Endothelial cell (in vitro differentiated cells): ENCODE measurements at regions not wholly inside any gene's neighbourhood (a gene's known extent, or its start where the extent isn't known, plus 50 kb on each side); places are given as distances from the start of the nearest gene placed in this dataset.

ENCODE experiments used
- DNase-seq: peaks from one replicate; pipeline ENCODE4 v3.0.0; 2021; ENCODE audit warnings: low spot score
- H3K27ac Mint-ChIP-seq: one replicate; pipeline ENCODE4 v1.8.0; 2021; ENCODE audit warnings: mixed read lengths, inconsistent platforms; ENCODE audit not compliant: unreplicated experiment
- H3K27me3 Mint-ChIP-seq: one replicate; pipeline ENCODE4 v1.8.0; 2021; ENCODE audit warnings: mild to moderate bottlenecking, moderate library complexity, mixed read lengths, inconsistent platforms; ENCODE audit not compliant: unreplicated experiment
- H3K36me3 Mint-ChIP-seq: one replicate; pipeline ENCODE4 v1.8.0; 2021; ENCODE audit warnings: mild to moderate bottlenecking, low read depth, mixed read lengths, inconsistent platforms; ENCODE audit not compliant: unreplicated experiment
- H3K4me1 Mint-ChIP-seq: one replicate; pipeline ENCODE4 v1.8.0; 2021; ENCODE audit warnings: mild to moderate bottlenecking, mixed read lengths, inconsistent platforms; ENCODE audit not compliant: unreplicated experiment
- H3K4me3 Mint-ChIP-seq: one replicate; pipeline ENCODE4 v1.8.0; 2021; ENCODE audit warnings: mild to moderate bottlenecking, mixed read lengths, inconsistent platforms; ENCODE audit not compliant: unreplicated experiment
- H3K9me3 Mint-ChIP-seq: one replicate; pipeline ENCODE4 v1.8.0; 2021; ENCODE audit warnings: mixed read lengths, inconsistent platforms; ENCODE audit not compliant: unreplicated experiment
- CTCF ChIP-seq: fragments of 200-600 bp; sonication (generic); IDR thresholded peaks from one replicate; pipeline ENCODE4 v1.5.0; 2021; ENCODE audit warnings: antibody characterized with exemption; ENCODE audit not compliant: unreplicated experiment

GRCh38 chr4:23038626-23039491 is 346.1 kb downstream of the GBA3 start:
- Mint-ChIP-seq H3K4me1 (no peaks in the 10 kb centered on the region), H3K27me3 (no peaks in the 10 kb centered on the region), H3K27ac (no peak overlapping the region), H3K36me3 (no peaks in the 10 kb centered on the region), H3K9me3 (no peaks in the 10 kb centered on the region), H3K4me3 (no peak overlapping the region)
- DNase-seq = no peak
- no peak for TF ChIP-seq CTCF

- H3K4me1 Mint-ChIP-seq = no peaks in the 10 kb centered on the region
- no peak overlapping the region for H3K4me3 Mint-ChIP-seq
- H3K9me3 Mint-ChIP-seq = no peaks in the 10 kb centered on the region
- H3K27me3 Mint-ChIP-seq = no peaks in the 10 kb centered on the region
- TF ChIP-seq CTCF = no peak
- no peak for DNase-seq
- H3K27ac Mint-ChIP-seq = no peak overlapping the region
- no peaks in the 10 kb centered on the region for H3K36me3 Mint-ChIP-seq
These were observed 344.3 kb downstream of the GBA3 start for GRCh38 chr4:23036921-23037495.

- Mint-ChIP-seq H3K4me3 (no peak overlapping the region), H3K9me3 (no peaks in the 10 kb centered on the region), H3K27ac (no peak overlapping the region), H3K36me3 (no peaks in the 10 kb centered on the region), H3K4me1 (no peaks in the 10 kb centered on the region), H3K27me3 (no peaks in the 10 kb centered on the region)
- DNase-seq = no peak
- TF ChIP-seq CTCF = no peak
These were observed 343.8 kb downstream of the GBA3 start for GRCh38 chr4:23036503-23036902.

GRCh38 chr4:23035521-23036056 is 342.9 kb downstream of the GBA3 start:
- TF ChIP-seq CTCF = no peak
- Mint-ChIP-seq H3K27me3 (no peaks in the 10 kb centered on the region), H3K36me3 (no peaks in the 10 kb centered on the region), H3K4me3 (no peak overlapping the region), H3K9me3 (no peaks in the 10 kb centered on the region), H3K4me1 (no peaks in the 10 kb centered on the region), H3K27ac (no peak overlapping the region)
- DNase-seq = no peak

GRCh38 chr4:23034731-23035130 is 342.0 kb downstream of the GBA3 start:
- Mint-ChIP-seq H3K36me3 (no peaks in the 10 kb centered on the region), H3K9me3 (no peaks in the 10 kb centered on the region), H3K27ac (no peak overlapping the region), H3K4me3 (no peak overlapping the region), H3K27me3 (no peaks in the 10 kb centered on the region), H3K4me1 (no peaks in the 10 kb centered on the region)
- no peak for DNase-seq
- no peak for TF ChIP-seq CTCF
